ENCODE measurements at regions not wholly inside any gene's neighbourhood (a gene's known extent, or its start where the extent isn't known, plus 50 kb on each side); places are given as distances from the start of the nearest gene placed in this dataset.

GRCh38 chr15:95567686-95568085 is 762.8 kb upstream of the NR2F2 start:
- no peak for TF ChIP-seq CTCF (IDR thresholded peaks at IDR 0.05; ENCODE audit: borderline replicate concordance, control extremely low read depth, extremely low read depth, insufficient read depth, missing control alignments)
- in situ Hi-C loops (cut with MboI; ENCODE audit: low sequenced_read_pairs, unreplicated experiment) = no loop called here
- no peak for DNase-seq (ENCODE audit: low spot score)

GRCh38 chr15:95574053-95574452 is 756.4 kb upstream of the NR2F2 start:
- no peak for DNase-seq (ENCODE audit: low spot score)
- TF ChIP-seq CTCF (IDR thresholded peaks at IDR 0.05; ENCODE audit: borderline replicate concordance, control extremely low read depth, extremely low read depth, insufficient read depth, missing control alignments) = no peak
- in situ Hi-C loops (cut with MboI; ENCODE audit: low sequenced_read_pairs, unreplicated experiment) = no loop called here

- in situ Hi-C loops (cut with MboI; ENCODE audit: low sequenced_read_pairs, unreplicated experiment) = no loop called here
- TF ChIP-seq CTCF (IDR thresholded peaks at IDR 0.05; ENCODE audit: borderline replicate concordance, control extremely low read depth, extremely low read depth, insufficient read depth, missing control alignments) = no peak
- no peak for DNase-seq (ENCODE audit: low spot score)
Measured at GRCh38 chr15:95577927-95578326, 752.6 kb upstream of the NR2F2 start.

GRCh38 chr15:95580121-95580520 is 750.4 kb upstream of the NR2F2 start:
- in situ Hi-C loops (cut with MboI; ENCODE audit: low sequenced_read_pairs, unreplicated experiment) = no loop called here
- TF ChIP-seq CTCF (IDR thresholded peaks at IDR 0.05; ENCODE audit: borderline replicate concordance, control extremely low read depth, extremely low read depth, insufficient read depth, missing control alignments) = no peak
- no peak for DNase-seq (ENCODE audit: low spot score)

- DNase-seq (ENCODE audit: low spot score) = no peak
- no peak for TF ChIP-seq CTCF (IDR thresholded peaks at IDR 0.05; ENCODE audit: borderline replicate concordance, control extremely low read depth, extremely low read depth, insufficient read depth, missing control alignments)
- in situ Hi-C loops (cut with MboI; ENCODE audit: low sequenced_read_pairs, unreplicated experiment) = no loop called here
Measured at GRCh38 chr15:95581595-95581994, 748.9 kb upstream of the NR2F2 start.

GRCh38 chr15:95584088-95584487 is 746.4 kb upstream of the NR2F2 start:
- no peak for TF ChIP-seq CTCF (IDR thresholded peaks at IDR 0.05; ENCODE audit: borderline replicate concordance, control extremely low read depth, extremely low read depth, insufficient read depth, missing control alignments)
- DNase-seq (ENCODE audit: low spot score) = no peak
- in situ Hi-C loops (cut with MboI; ENCODE audit: low sequenced_read_pairs, unreplicated experiment) = no loop called here

- DNase-seq (ENCODE audit: low spot score) = no peak
- TF ChIP-seq CTCF (IDR thresholded peaks at IDR 0.05; ENCODE audit: borderline replicate concordance, control extremely low read depth, extremely low read depth, insufficient read depth, missing control alignments) = no peak
- in situ Hi-C loops (cut with MboI; ENCODE audit: low sequenced_read_pairs, unreplicated experiment) = no loop called here
Measured at GRCh38 chr15:95588056-95588455, 742.4 kb upstream of the NR2F2 start.
